ENCODE measurements at regions not wholly inside any gene's neighbourhood (a gene's known extent, or its start where the extent isn't known, plus 50 kb on each side); places are given as distances from the start of the nearest gene placed in this dataset.

DNA sequence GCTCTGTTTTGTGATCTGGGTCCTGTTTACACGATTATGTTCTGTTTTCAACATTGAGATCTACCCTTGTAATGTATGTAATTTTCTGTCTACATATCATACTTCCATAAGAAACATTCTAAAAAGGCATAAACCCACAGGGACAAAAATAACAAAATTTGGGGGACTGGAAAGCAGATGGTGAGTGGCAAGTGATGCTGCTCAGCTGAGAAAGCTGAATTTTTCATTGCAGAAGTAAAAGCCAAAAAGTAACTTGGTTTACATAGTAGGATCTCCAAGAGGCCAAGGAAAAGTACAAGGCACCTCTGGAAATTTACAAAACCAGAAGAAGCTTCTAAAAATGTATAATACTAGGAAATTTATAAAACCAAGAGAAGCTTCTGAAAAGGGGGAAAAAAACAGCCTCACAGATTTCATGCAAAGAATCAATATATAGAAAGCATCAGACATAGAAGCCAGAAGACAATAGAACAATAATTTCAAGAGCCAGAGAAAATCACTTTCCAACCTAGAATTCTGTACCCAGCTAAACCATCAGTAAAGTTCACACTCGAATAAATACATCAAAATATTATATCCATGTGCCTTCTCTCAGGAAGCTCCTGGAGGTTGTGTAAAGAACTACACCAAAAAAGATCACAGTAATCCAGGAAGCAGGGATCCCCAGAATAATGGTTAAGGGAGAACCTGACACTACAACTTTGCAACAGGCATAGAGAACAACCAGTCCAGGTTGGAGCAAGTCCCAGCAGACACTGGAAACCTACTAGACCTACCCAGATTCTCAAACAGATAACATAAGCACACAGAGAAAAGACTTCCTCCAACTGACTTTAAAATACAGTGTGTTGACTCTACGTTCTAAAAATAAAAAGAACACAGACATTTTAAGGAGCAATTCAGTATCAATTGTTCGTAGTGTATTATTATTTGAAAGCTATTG, 401.7 kb upstream of the HS6ST1 start:
- no peak for DNase-seq (ENCODE audit: low read depth)

DNA sequence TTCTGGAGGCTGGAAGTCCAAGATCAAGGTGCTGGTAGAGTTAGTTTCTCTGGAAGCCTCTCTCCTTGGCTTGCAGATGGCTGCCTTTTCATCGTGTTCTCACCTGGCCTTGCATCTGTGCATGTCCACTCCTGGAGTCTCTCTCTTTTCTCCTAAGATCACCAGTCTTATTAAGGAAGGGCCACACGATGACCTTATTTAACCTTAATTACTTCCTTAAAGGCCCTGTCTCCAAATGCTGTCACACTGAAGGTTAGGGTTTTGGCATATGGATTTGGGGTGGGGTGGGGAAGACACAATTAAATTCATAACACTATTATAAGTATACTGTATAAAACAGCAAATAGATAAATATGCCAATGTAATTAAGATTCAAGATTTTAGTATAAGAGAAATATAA, 402.4 kb upstream of the HS6ST1 start:
- DNase-seq (ENCODE audit: low read depth) = no peak

DNA sequence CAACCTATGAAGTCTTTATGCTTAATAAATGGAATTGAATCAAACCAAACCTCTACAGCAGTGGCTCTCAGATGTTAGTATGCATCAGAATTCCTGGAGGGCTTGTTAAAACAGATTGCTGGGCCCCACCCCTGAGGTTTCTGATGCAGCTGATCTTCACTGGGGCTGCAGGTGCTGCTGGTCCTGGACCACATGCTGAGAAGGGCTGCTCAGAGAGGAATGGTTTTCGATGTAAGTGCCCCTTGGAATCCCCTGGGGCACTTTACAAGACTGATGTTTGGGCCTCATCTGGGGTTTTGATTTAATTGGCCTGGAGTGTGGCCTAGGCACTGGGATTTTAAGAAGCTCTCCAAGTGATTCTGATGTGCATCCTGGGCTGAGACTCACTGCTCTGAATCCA, 403.8 kb upstream of the HS6ST1 start:
- DNase-seq (ENCODE audit: low read depth) = no peak

DNA sequence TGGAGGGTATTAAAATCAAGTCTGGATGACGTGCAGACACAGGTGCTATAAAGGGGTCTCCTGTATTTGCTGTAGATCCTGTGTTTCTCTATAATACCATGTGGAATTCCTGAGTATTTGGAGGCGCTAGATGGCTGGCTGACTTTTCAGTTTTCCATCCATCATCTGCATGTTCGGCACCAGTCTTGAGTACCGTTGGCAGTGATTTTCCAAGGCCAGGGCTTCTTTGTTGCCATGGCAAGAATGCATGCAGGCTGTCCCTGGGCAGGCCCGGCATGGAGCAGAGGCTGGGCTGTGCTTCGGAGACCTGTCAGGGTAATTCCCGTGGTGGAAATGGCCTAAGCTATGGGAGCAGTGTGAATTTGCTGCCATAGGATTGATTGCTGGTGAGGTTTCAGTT, 405.9 kb upstream of the HS6ST1 start:
- DNase-seq (ENCODE audit: low read depth) = no peak

DNA sequence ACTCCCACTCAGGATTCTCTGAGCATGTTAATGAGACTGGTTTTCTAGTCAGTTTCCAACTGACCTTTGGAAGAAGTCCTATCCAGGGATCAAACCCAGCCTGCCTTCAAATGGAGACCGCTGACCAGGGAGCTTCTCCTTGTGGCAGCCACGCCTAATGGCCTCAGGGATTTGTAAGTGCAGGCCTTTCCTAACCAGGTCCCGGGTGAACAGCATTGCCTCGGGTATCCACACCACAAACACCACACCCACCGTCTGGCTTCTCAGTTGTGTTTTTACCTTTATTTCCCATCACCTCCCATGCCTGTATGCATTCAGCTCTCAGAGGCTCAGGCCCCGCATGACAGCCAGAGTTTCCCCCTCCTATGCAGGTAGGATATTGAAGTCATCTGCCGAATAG, 406.3 kb upstream of the HS6ST1 start:
- no peak for DNase-seq (ENCODE audit: low read depth)

DNA sequence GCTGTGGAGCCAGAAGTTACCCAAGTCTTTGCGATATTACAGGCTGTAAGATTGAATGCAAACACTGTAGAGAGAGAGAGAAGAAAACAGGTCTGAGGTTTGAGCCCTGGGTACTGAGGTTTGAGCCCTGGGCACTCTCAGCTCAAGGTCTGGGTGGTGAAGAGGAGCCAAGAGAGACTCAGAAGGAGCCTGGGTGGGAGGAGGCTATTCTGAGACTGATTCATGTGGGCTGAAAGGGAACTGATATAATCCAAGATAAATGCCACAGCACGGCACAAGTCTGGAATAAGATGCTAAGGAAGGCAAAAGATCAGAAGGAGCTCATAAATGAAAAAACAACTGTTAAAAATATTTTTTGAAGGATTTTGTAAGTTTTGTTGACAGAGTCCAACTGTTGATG, 407.6 kb upstream of the HS6ST1 start:
- no peak for DNase-seq (ENCODE audit: low read depth)

DNA sequence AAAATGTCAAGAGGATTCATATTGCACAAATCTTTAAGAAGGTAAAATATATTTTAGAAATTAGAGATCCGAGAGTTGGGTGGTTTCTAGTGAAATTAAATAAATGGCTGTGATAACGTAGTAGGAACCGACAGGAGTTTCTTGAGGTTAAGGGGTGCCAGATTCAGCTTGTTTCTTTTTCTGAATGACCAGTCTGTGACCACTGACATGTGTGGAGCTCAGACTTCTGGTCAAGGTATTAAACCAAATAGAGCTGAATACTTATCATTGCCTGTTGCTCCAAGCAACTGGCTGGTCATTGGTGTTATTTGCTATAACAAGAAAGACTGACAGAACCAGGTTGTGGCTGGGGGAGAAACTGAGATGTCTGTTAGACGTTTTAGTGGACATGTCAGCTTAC, 408.2 kb upstream of the HS6ST1 start:
- DNase-seq (ENCODE audit: low read depth) = no peak

DNA sequence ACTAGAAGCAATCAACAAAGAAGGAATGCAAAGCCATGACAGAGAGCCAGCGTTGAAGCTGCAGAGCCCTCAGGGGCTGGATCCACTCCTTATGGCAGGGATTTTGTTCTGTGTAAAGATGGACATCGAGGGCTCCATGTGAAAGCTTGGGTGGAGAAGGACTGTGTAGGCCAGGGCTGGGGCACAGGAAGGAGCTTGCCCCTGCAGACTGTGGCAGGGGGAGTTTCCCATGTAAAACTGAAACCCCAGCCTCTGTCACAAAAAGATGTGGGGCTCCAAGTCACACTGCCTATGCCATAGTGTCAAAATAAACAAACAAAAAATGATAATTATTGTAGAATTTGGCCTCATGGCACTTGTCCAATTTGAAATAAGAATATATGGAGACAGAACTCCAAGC, 408.7 kb upstream of the HS6ST1 start:
- no peak for DNase-seq (ENCODE audit: low read depth)

DNA sequence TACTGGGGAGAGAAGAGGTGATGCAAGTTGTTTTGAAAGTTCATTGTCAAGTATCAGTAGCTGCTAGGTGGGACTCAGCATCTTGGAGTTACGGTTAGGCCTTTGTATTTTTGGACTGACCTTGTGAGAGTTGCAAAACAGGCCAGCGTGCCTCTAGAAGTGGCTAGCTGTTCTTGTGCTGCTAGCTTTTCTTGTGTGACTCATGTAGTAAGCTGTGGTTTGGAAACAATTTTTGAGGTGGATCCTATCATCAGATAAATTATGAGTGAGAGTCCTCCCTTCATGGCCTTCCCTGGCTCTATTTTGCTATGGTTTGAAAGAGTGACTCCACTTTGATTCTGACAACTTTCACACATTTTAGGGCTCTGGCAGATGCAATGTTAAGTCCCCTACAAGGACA, 409.2 kb upstream of the HS6ST1 start:
- peak; percentile 47 for DNase-seq (ENCODE audit: low read depth)

DNA sequence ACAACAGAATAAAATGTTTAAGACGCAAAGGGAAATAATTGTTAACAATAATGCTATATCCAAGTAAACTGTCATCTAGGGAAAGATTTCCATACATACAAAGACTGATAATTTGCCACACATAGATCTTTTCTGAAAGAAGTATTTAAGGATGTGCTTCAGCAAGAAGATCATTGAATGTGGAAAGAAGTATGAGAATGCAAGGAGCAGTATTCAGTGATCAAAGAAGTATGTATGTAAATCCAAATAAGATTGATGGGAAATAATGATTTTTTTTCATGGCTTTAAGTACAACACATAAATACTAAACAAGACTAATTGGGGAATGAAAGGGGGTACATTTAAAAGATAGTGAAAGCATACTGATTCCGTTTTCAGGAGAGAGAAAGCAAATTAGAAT, 410.4 kb upstream of the HS6ST1 start:
- DNase-seq (ENCODE audit: low read depth) = no peak

DNA sequence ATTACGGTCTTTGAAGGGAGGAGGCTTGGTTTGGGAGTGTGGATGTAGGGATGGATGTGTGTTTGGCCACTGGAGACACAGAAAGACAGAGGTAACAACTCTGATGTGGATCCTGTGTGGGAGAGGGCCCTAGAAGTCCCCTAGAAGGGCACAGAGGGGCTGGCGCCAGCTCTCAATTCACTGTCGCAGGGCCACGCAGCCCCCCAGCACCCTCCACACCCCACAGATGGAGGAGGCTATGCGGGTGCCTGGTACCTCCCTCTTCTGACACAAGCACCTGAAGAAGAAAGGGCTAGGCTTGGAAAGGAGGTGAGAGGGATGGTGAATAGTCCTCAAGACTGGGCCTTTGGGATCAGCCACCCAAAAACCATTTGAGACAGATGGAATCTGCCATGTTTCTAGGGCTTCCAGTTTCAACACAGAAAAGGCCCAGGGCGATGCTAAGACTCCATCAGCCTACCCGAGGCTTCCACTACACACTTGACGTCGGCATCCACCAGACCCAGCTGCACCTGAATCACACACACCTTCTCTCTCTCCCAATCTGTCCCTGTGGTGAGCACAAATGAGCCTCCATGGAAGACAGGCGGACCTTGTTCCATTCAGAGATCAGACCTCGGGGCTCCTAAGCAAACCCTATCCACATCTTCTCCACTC, 413.5 kb upstream of the HS6ST1 start:
- no peak for DNase-seq (ENCODE audit: low read depth)

DNA sequence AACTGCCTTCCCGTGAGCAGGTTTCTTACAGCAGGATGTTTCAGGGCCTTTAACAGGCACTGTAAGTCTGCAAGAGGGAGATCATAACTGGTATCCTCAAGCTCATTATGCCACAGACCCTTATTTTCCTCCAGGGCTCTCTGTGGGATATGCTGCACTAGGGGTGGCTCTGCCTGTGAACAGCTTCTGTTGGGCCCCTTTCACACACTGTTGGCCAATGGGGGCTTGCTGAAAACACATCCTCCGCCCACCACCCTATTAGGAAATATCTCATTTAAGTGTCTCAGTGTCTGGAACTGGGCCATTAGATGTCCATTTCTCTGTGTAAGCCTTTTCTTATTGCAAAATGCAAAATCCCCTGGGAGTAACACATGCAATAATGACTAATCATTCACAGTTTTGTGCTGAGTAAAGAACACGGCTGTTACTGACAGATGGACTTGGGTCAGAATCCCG, 414.3 kb upstream of the HS6ST1 start:
- DNase-seq (ENCODE audit: low read depth) = peak; percentile 60

DNA sequence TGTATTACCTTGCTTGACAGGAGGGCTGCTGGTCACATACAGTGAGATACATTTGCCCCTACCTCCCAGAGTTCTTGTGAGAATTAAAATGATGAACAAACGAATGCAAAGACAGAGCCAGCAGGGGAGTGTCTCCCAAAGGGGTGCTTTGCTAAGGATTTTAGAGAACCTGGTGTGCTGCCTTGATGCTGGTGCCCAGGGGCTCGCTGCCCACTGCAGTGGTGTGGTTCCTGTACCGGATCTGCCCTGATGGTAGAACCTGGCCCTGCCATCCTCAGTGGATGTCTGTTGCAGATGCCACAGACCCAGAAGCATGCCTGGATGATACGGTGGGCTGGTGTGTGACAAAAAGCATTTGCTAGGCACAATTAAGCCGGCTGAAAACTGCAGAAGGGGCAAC, 414.8 kb upstream of the HS6ST1 start:
- no peak for DNase-seq (ENCODE audit: low read depth)

DNA sequence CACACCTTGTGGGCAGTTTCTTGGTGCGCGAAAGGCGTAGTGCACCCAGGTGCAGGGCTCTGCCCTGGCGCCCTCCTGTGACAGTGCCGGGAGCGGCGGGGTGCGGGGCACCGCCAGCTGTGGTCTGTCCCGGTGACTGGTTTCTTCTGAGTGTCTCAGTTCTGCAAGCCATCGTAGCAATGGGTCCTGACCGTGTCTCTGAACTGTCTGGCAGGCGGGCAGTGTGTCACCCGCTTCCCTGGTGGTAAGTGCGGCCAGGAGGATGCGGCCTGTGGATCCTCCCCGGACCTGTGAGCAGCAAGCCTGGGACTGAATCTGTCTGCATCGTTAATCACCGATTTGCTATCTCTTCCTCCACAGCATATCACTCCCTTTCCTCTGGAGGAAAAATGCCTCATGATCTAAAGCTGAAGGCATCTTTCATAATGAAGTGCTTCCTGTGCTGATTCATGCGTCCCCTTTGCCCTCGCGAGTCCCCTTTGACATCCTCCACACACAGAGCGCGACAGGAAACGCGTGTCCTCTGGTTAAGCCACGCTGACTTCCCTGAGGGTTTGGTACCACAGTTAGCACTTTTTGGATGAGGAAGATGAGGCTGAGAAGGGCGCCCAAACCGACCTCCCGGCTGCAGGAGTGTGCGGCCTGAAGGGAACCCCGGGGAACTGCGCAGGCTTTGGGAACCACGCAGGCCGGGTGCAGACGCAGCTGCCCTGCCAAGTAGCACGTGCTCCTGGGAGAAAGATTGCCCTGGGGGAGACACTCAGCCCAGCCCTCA, 416.0 kb upstream of the HS6ST1 start:
- no peak for DNase-seq (ENCODE audit: low read depth)

DNA sequence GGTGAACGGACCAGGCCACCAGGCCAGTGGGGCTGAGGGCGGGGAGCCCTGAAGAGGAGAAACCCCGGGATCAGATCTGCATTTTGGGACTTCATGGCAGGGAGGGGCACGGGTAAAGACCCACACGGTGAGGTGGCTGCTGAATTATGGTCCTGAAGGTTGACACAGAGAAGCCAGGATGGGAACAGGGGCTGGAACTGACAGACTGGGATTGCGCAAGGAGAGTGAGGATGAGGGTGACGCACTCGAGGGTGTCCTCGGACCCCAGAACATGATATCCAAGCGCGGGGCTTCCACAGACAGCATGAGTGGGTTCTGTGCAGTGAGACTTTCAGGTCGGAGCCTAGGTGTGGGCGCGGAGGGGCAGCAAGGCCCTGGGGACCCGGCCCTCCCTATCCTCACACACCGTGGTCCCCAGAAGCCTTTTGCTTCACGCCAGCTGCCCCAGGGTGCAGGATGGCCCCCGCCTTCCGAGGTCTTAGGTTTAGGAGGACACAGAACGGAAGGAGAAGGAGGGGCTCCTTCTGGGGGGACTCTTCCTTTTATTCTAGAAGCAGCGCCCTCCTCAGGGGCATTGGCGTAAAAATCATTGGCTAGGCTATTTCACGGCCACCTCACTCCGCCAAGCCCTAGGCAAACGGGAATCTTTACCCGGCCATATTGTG, 416.8 kb upstream of the HS6ST1 start:
- no peak for DNase-seq (ENCODE audit: low read depth)

DNA sequence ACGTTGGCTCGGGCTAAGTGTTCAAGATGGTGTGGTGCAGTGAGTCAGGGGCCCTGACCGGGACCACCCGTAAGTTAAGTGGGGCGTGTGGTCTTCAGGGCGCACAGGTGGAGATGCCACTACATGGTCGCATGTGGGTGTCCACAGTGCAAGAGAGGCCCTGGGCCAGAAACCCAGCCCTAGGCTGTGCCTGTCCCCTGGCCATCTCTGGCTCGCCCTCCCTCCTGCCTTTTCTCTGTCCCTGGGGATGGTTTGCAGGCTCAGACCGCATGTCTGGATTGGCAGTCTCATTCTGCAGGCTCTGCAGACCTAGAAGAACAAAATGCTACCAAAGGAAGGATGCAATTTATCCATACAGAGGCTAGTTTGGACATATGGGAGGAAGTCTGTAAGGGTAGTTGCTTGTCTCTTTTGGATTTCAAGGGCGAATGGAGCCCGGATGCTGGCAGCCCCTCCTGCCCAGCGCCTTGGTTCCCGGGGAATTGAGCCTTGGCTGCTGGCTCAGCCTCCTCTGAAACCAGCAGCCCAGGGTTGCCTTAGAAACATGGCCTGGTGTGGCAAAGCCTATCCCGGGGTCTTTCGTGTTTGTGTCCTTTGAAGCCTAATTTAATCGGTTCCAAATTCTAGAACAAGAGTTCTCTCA, 417.5 kb upstream of the HS6ST1 start:
- DNase-seq (ENCODE audit: low read depth) = no peak

DNA sequence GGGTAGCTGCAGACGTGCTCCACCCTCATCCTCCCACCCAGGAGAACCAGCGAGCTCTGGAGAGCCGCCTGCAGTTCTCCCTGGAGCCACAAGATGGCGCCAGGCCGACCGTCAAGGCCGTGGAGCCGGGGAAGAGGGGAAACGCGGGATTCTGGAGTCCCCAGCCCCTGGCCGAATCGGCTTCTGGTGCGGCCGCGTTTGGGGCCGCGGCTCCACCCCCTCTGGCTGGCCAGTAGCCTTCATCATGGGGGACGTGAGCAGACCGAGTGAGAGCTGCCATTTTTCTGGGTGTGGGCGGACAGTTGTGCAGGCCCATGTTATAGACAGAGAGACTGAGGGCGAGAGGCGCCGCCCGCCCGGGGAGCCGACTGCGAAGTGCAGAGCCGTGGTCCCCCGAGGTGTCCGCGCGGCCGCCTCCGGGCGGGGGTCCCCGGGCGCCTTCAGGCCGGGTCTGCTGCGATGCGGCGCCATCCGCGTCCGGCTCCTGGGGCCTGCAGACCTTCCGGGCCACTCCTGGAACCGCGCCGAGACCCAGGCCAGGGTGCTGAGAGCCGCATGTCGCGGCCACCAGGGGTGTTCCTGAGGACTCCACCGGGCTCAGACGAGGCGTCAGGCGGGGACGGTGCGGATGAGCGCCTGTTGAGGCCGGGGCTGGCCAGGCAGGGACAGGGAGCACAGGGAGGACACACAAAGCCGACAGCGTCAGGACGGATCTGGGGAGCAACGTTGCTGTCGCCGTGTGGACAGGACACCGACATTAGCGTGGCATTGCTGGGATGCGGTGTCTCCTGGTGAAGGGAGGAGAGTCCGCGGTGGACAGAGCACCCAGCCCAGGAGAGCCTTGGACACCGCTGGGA, 418.2 kb upstream of the HS6ST1 start:
- DNase-seq (ENCODE audit: low read depth) = peak; percentile 20

DNA sequence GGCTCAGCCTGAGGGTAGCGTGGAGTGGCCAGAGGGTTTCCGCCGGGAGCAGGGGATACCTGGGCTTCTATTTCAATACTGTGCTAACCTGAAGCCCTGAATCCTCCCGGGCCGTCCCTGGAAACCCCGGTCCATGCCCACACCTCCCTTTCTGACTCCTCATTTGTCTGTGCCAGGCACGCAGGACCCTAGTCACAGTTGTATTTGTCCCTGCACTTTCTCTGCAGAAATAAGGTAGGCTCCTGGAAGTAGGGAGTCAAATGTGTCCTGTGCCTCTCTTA, 418.8 kb upstream of the HS6ST1 start:
- DNase-seq (ENCODE audit: low read depth) = no peak

DNA sequence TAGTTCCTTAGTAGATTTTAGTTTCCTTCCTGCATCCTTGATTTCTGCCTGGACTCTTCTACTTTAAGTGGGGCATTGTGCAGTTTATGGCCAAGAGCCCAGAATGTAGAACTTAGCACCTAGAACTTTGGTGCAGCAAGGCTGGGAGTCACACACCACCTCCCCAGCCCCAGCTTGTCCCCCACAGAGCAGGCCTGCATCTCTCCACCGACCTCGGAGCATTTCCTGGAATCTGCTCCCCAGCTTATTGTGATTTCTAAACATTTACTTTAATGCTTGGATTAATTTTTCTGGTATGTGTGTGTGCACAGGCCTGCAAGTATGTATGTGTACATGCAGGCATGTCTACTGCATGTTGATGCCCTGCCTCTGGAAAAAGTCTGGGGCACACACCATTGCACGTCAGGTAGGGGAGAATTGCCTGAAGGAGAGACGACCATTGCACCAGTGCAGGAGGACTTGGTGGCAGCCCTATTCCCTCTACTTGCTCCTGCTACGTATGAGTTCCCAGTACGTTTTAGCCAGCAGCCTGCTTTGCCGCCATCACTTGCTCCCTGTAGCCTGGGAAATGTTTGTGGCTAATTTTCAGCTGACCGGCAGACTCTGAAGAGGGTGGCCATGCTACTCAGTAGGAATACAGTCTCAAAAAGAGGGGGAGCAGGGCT, 419.9 kb upstream of the HS6ST1 start:
- DNase-seq (ENCODE audit: low read depth) = no peak

DNA sequence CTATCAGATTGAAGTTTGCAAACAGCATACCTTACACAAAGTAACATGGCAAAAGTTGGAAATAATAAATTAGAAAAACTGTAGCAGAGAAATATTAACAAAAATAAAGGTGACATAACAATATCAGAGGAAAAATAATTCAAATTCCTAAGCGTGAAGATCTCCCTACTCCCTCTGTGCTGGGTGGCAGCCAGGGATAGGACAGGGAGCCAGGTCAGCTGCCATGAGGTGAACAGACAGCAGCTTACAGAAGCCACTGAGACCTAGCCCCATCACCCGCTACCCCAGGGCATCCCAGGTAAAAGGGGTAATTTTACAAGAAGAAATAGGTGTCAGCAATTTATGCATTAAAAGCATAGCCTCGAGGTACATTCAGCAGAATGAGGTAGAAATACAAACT, 423.8 kb upstream of the HS6ST1 start:
- DNase-seq (ENCODE audit: low read depth) = no peak
